K562 (cell line): ENCODE measurements at regions not wholly inside any gene's neighbourhood (a gene's known extent, or its start where the extent isn't known, plus 50 kb on each side); places are given as distances from the start of the nearest gene placed in this dataset.

ENCODE experiments used
- ATAC-seq: fragments of 200-7000 bp; cut with Tn5 transposase; 3 replicates; pipeline ENCODE4 v1.9.1; 2020; ENCODE audit warnings: moderate library complexity
- BruUV-seq: library from RNA; stranded (reverse); fragments of 400-500 nt; replicated peaks from 2 replicates; lab custom pipeline; 2021; lab: Mats Ljungman, UMichigan
- CTCF ChIA-PET: fragments of 300-600 bp; formaldehyde crosslinking; extraction: SDS; loops from one replicate; lab custom pipeline; 2021; ENCODE audit warnings: low intra/inter-chr PET ratio; lab: Yijun Ruan, JAX
- POLR2A ChIA-PET: fragments of 300-600, 350-650 bp; sonication (Branson Sonifier 250); formaldehyde crosslinking; extraction: SDS; loops from one replicate; lab custom pipeline; 2021; ENCODE audit warnings: antibody characterized with exemption, inconsistent platforms; lab: Yijun Ruan, JAX
- DNase-seq, 4 experiments: peaks; one replicate each; pipeline versions ENCODE4 v3.0.0 to v3.0.0-alpha.2; 2011 to 2018; ENCODE audit warnings: low spot score in 3 of 4, mixed read lengths in 3 of 4; ENCODE audit errors: extremely low read depth in 1 of 4
- FAIRE-seq: peaks from 2 replicates; lab custom pipeline; 2011; peaks lifted over from hg19 to GRCh38; lab: Jason Lieb, UNC
- H2AFZ ChIP-seq: 2 replicates; pipeline ENCODE4 v1.6.0; 2011; ENCODE audit warnings: low read depth, low read length, control low read depth, inconsistent platforms
- H3K27ac ChIP-seq: fragments of 200-600 bp; 3 replicates; pipeline ENCODE4 v1.8.0; 2011; ENCODE audit warnings: low read depth, mild to moderate bottlenecking, control low read depth, inconsistent platforms, low read length, moderate library complexity, mixed read lengths; ENCODE audit errors: extremely low read depth
- H3K27me3 ChIP-seq, 2 experiments: fragments of 300-600 bp in 1 of 2; 2 replicates in 1 of 2; 3 replicates in 1 of 2; pipeline versions ENCODE4 v1.6.0 to v1.8.0; 2011; ENCODE audit warnings: inconsistent platforms in 2 of 2, low read length in 2 of 2, mild to moderate bottlenecking in 1 of 2, mixed read lengths in 1 of 2, moderate library complexity in 1 of 2; ENCODE audit not compliant: control insufficient read depth in 2 of 2, insufficient read depth in 2 of 2
- H3K36me3 ChIP-seq: fragments of 300-600 bp; 3 replicates; pipeline ENCODE4 v1.8.0; 2011; ENCODE audit warnings: mild to moderate bottlenecking, low read length, inconsistent platforms; ENCODE audit not compliant: control insufficient read depth, insufficient read depth
- H3K4me1 ChIP-seq, 2 experiments: fragments of 200-600 bp in 1 of 2; replicated peaks in 1 of 2; 2 replicates in 1 of 2; 3 replicates in 1 of 2; pipeline versions ENCODE4 v1.5.1 to v1.8.0; 2011; ENCODE audit warnings: inconsistent platforms in 2 of 2, low read length in 2 of 2, mild to moderate bottlenecking in 1 of 2, mixed read lengths in 1 of 2, moderate library complexity in 1 of 2; ENCODE audit not compliant: control insufficient read depth in 2 of 2, insufficient read depth in 2 of 2
- H3K4me2 ChIP-seq: 2 replicates; pipeline ENCODE4 v1.6.1; 2011; ENCODE audit warnings: low read length, control low read depth, inconsistent platforms, mixed read lengths; ENCODE audit not compliant: insufficient read depth
- H3K4me3 ChIP-seq: fragments of 200-600 bp; sonication (generic), shearing (Covaris generic); 2 replicates; pipeline ENCODE4 v1.5.1; 2016; ENCODE audit warnings: control low read depth, inconsistent platforms
- H3K79me2 ChIP-seq: fragments of 200-600 bp; 3 replicates; pipeline ENCODE4 v1.8.0; 2011; ENCODE audit warnings: low read length, inconsistent platforms; ENCODE audit not compliant: control insufficient read depth, insufficient read depth
- H3K9ac ChIP-seq, 2 experiments: 2 replicates each; pipeline versions ENCODE4 v1.6.0 to v1.6.1; 2011; ENCODE audit warnings: low read depth in 2 of 2, low read length in 2 of 2, control low read depth in 1 of 2, inconsistent platforms in 1 of 2, mild to moderate bottlenecking in 1 of 2, mixed read lengths in 1 of 2; ENCODE audit not compliant: insufficient read depth in 1 of 2
- H3K9me1 ChIP-seq: one replicate; pipeline ENCODE4 v1.6.0; 2011; ENCODE audit warnings: inconsistent platforms, mild to moderate bottlenecking, low read length, moderate library complexity; ENCODE audit not compliant: control insufficient read depth, insufficient read depth
- H3K9me3 ChIP-seq: replicated peaks from 2 replicates; pipeline ENCODE4 v1.5.1; 2011; ENCODE audit warnings: low read depth, low read length, inconsistent platforms; ENCODE audit not compliant: control insufficient read depth, insufficient read depth
- H4K20me1 ChIP-seq: replicated peaks from 2 replicates; pipeline ENCODE4 v1.6.1; 2011; ENCODE audit warnings: low read length, inconsistent platforms, mixed read lengths; ENCODE audit not compliant: control insufficient read depth, insufficient read depth
- BACH1 ChIP-seq: fragments of 200-800 bp; sonication (Bioruptor generic); IDR thresholded peaks from 2 replicates; pipeline ENCODE4 v1.6.1; 2016; ENCODE audit warnings: missing genetic modification characterization, missing compliant biosample characterization
- CBFB ChIP-seq: sonication (generic); formaldehyde crosslinking; IDR thresholded peaks from 2 replicates; pipeline ENCODE4 v1.4.0; 2020; ENCODE audit warnings: mild to moderate bottlenecking, missing genetic modification reagents
- CHAMP1 ChIP-seq: fragments of 450-650 bp; IDR thresholded peaks from 2 replicates; pipeline ENCODE4 v1.6.1; 2016; ENCODE audit warnings: mild to moderate bottlenecking
- MED1 ChIP-seq: sonication (generic); formaldehyde crosslinking; IDR thresholded peaks from 2 replicates; pipeline ENCODE4 v1.8.1; 2023; ENCODE audit warnings: missing genetic modification reagents, borderline replicate concordance
- MEIS2 ChIP-seq: fragments of 450-650 bp; IDR thresholded peaks from 2 replicates; pipeline ENCODE4 v1.6.1; 2014; ENCODE audit warnings: mild to moderate bottlenecking; ENCODE audit not compliant: partially characterized antibody
- NFRKB ChIP-seq: fragments of 450-650 bp; IDR thresholded peaks from 2 replicates; pipeline ENCODE4 v1.6.1; 2016; ENCODE audit warnings: low read depth
- NR4A1 ChIP-seq, 2 experiments: fragments of 250-450 bp in 1 of 2; fragments of 450-650 bp in 1 of 2; sonication (Bioruptor Pico) in 1 of 2; IDR thresholded peaks; 2 replicates each; pipeline versions ENCODE4 v1.4.0 to v1.6.1; 2016 to 2020; ENCODE audit warnings: mild to moderate bottlenecking in 2 of 2, missing compliant biosample characterization in 1 of 2, missing genetic modification characterization in 1 of 2, moderate library complexity in 1 of 2
- RHOXF2B ChIP-seq: fragments of 250-450 bp; sonication (Bioruptor Pico); conservative IDR thresholded peaks from 2 replicates; pipeline ENCODE4 v1.5.1; 2021
- SIN3B ChIP-seq: fragments of 450-650 bp; IDR thresholded peaks from 2 replicates; pipeline ENCODE4 v1.6.1; 2017; ENCODE audit warnings: low read depth, mild to moderate bottlenecking, moderate library complexity
- TEAD4 ChIP-seq, 2 experiments: sonication (generic) in 1 of 2; formaldehyde crosslinking in 1 of 2; IDR thresholded peaks; 2 replicates each; pipeline versions ENCODE4 v1.6.1 to v1.8.0; 2012 to 2022; ENCODE audit warnings: borderline replicate concordance in 1 of 2, inconsistent platforms in 1 of 2, low read length in 1 of 2, mild to moderate bottlenecking in 1 of 2, missing genetic modification reagents in 1 of 2
- ZNF121 ChIP-seq: sonication (generic); formaldehyde crosslinking; conservative IDR thresholded peaks from 2 replicates; pipeline ENCODE4 v1.8.0; 2022; ENCODE audit warnings: missing genetic modification reagents
- ZNF146 ChIP-seq: IDR thresholded peaks from one replicate; pipeline ENCODE4 v1.6.1; 2018; ENCODE audit warnings: missing compliant biosample characterization; ENCODE audit not compliant: unreplicated experiment
- ZNF592 ChIP-seq: fragments of 450-650 bp; IDR thresholded peaks from 2 replicates; pipeline ENCODE4 v1.6.1; 2017; ENCODE audit warnings: antibody characterized with exemption, mild to moderate bottlenecking
- ZNF77 ChIP-seq: fragments of 250-450 bp; sonication (Bioruptor Pico); IDR thresholded peaks from 2 replicates; pipeline ENCODE4 v1.5.0; 2020
- ZSCAN29 ChIP-seq: fragments of 450-650 bp; IDR thresholded peaks from 2 replicates; pipeline ENCODE4 v1.6.1; 2017
- WGBS: fragments of 100-300 bp; shearing (Covaris generic); methylation state at CpG from one replicate; pipeline ENCODE4 v1.1.6; 2016; ENCODE audit warnings: low coverage, mixed read lengths; ENCODE audit not compliant: insufficient coverage; ENCODE audit errors: missing lambda C conversion rate; 5-methylcytosine and 5-hydroxymethylcytosine counted together
- in situ Hi-C: fragments of 300-500 bp; cut with MboI; formaldehyde crosslinking; loops from 4 replicates; pipeline ENCODE4 v1.15.0; 2018; ENCODE audit warnings: inconsistent platforms, mixed read lengths
- intact Hi-C: fragments of 100-400 bp; cut with micrococcal nuclease; formaldehyde crosslinking; loops from 2 replicates; pipeline ENCODE4 v1.14.2; 2022

- Histone ChIP-seq H2AFZ (no peak overlapping the region), H3K27ac (no peak overlapping the region), H3K9me3 (no peaks in the 10 kb centered on the region; the same call in 1 of the 2 replicates), H3K9ac (no peak overlapping the region), H3K79me2 (no peaks in the 10 kb centered on the region), H3K4me1 (no peaks in the 10 kb centered on the region), H3K36me3 (no peaks in the 10 kb centered on the region), H3K4me3 (no peak overlapping the region), H3K4me2 (no peak overlapping the region), H4K20me1 (no peaks in the 10 kb centered on the region), H3K9me1 (no peaks in the 10 kb centered on the region), H3K27me3 (no peaks in the 10 kb centered on the region)
- FAIRE-seq (no peak), ATAC-seq (no peak), DNase-seq (no peak)
- 0% methylated on average over 2 of the region's 2 CpGs for WGBS
- TF ChIP-seq NR4A1 (CRISPR knock-in tag; IDR thresholded peaks at IDR 0.05) (no peak), NR4A1 (tag; IDR thresholded peaks at IDR 0.05) (no peak), ZNF592 (no peak), ZNF146 (CRISPR knock-in tag) (no peak), ZNF121 (no peak), MEIS2 (no peak), SIN3B (no peak), ZSCAN29 (no peak), CBFB (CRISPR knock-in tag) (no peak), TEAD4 (IDR thresholded peaks at IDR 0.05; ENCODE audit: low read length) (no peak), TEAD4 (CRISPR knock-in tag; IDR thresholded peaks at IDR 0.05; ENCODE audit: borderline replicate concordance) (no peak), ZNF77 (CRISPR knock-in tag) (no peak), CHAMP1 (no peak), NFRKB (no peak), RHOXF2B (CRISPR knock-in tag) (no peak), MED1 (CRISPR knock-in tag) (no peak), BACH1 (tag) (no peak)
- BruUV-seq: no TSS peak
- POLR2A ChIA-PET: no interaction called here
- in situ Hi-C loops (no loop called here), intact Hi-C loops (no loop called here)
- CTCF ChIA-PET: no interaction called here
These were observed 888.8 kb downstream of the TTLL7 start for GRCh38 chr1:83110156-83110555.
